Thyroid gland (tissue), 4 donors: ENCODE measurements at regions not wholly inside any gene's neighbourhood (a gene's known extent, or its start where the extent isn't known, plus 50 kb on each side); places are given as distances from the start of the nearest gene placed in this dataset.

ENCODE experiments used
- POLR2A ChIP-seq, 2 donors: fragments of 450-650 bp; IDR thresholded peaks; one replicate each; pipeline ENCODE4 v1.6.1; 2017; ENCODE audit warnings: antibody characterized with exemption in 2 of 2, mild to moderate bottlenecking in 2 of 2, moderate library complexity in 1 of 2
- TF ChIP-seq, protein P1 (sequence below), 6 experiments: fragments of 200-600 bp in 3 of 6; fragments of 450-650 bp in 3 of 6; sonication (generic) in 3 of 6; IDR thresholded peaks; one replicate each; pipeline ENCODE4 v1.5.1; 2016 to 2019; ENCODE audit warnings: antibody characterized with exemption in 6 of 6, mild to moderate bottlenecking in 2 of 6, inconsistent platforms in 1 of 6, moderate library complexity in 1 of 6

DNA sequence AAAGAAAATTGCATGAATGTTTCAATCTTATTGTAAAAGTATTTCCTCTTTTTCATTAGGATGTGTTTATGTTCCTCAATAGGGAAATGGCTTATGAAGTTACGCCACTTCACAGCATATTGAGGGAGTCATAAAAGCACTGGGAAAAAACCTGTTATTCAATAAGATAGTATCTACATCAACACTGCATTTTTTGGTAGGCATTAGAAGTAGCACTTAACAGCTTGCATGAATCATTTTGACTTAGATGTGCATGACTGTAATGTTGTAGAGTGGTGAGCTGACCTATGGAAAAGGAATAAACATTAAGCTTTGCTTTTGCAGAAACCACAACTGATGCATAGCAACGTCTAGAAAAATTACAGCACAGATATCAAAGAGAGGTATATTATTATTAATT, 111.2 kb upstream of the GRXCR1 start:
- TF ChIP-seq, protein P1, sequence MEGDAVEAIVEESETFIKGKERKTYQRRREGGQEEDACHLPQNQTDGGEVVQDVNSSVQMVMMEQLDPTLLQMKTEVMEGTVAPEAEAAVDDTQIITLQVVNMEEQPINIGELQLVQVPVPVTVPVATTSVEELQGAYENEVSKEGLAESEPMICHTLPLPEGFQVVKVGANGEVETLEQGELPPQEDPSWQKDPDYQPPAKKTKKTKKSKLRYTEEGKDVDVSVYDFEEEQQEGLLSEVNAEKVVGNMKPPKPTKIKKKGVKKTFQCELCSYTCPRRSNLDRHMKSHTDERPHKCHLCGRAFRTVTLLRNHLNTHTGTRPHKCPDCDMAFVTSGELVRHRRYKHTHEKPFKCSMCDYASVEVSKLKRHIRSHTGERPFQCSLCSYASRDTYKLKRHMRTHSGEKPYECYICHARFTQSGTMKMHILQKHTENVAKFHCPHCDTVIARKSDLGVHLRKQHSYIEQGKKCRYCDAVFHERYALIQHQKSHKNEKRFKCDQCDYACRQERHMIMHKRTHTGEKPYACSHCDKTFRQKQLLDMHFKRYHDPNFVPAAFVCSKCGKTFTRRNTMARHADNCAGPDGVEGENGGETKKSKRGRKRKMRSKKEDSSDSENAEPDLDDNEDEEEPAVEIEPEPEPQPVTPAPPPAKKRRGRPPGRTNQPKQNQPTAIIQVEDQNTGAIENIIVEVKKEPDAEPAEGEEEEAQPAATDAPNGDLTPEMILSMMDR (IDR thresholded peaks at IDR 0.05): no peak
- no peak for TF ChIP-seq POLR2A (IDR thresholded peaks at IDR 0.05)
